NCI-H1417 (cell line): ENCODE measurements at regions not wholly inside any gene's neighbourhood (a gene's known extent, or its start where the extent isn't known, plus 50 kb on each side); places are given as distances from the start of the nearest gene placed in this dataset.

Experiments used
- DNase-seq, 3 experiments: peaks; one replicate each; lab custom pipeline; 2025; lab: John Stamatoyannopoulos, UW

- no peak for DNase-seq
Measured at GRCh38 chr17:70230850-70231640, 61.7 kb downstream of the KCNJ2 start.

GRCh38 chr17:70232466-70232865, 63.1 kb downstream of the KCNJ2 start:
- no peak for DNase-seq

- no peak for DNase-seq
Measured at GRCh38 chr17:70235252-70235651, 65.9 kb downstream of the KCNJ2 start.

- DNase-seq, result no peak
Measured at GRCh38 chr17:70238228-70238627, 68.9 kb downstream of the KCNJ2 start.

- no peak for DNase-seq
Measured at GRCh38 chr17:70238646-70239045, 69.3 kb downstream of the KCNJ2 start.

- peak in 1 of 3 experiments; percentile 68 for DNase-seq
Measured at GRCh38 chr17:70239391-70239826, 70.1 kb downstream of the KCNJ2 start.

- no peak for DNase-seq
Measured at GRCh38 chr17:70241071-70241470, 71.7 kb downstream of the KCNJ2 start.

GRCh38 chr17:70242781-70243437, 73.6 kb downstream of the KCNJ2 start:
- no peak for DNase-seq

GRCh38 chr17:70251706-70252105, 82.4 kb downstream of the KCNJ2 start:
- no peak for DNase-seq

GRCh38 chr17:70254735-70255460, 85.6 kb downstream of the KCNJ2 start:
- DNase-seq, result no peak

GRCh38 chr17:70256751-70257150, 87.4 kb downstream of the KCNJ2 start:
- no peak for DNase-seq

GRCh38 chr17:70258465-70258864, 89.1 kb downstream of the KCNJ2 start:
- no peak for DNase-seq

- no peak for DNase-seq
Measured at GRCh38 chr17:70259400-70259799, 90.1 kb downstream of the KCNJ2 start.

- DNase-seq, result no peak
Measured at GRCh38 chr17:70261170-70261569, 91.8 kb downstream of the KCNJ2 start.

- no peak for DNase-seq
Measured at GRCh38 chr17:70265471-70265870, 96.1 kb downstream of the KCNJ2 start.

- no peak for DNase-seq
Measured at GRCh38 chr17:70266394-70266793, 97.1 kb downstream of the KCNJ2 start.

- no peak for DNase-seq
Measured at GRCh38 chr17:70268383-70268782, 99.1 kb downstream of the KCNJ2 start.

GRCh38 chr17:70270554-70270953, 101.2 kb downstream of the KCNJ2 start:
- no peak for DNase-seq

GRCh38 chr17:70271200-70271599, 101.9 kb downstream of the KCNJ2 start:
- DNase-seq, result no peak

- DNase-seq, result no peak
Measured at GRCh38 chr17:70271672-70272071, 102.3 kb downstream of the KCNJ2 start.

- DNase-seq, result no peak
Measured at GRCh38 chr17:70274255-70274654, 104.9 kb downstream of the KCNJ2 start.

- no peak for DNase-seq
Measured at GRCh38 chr17:70276906-70277305, 107.6 kb downstream of the KCNJ2 start.
